Glomerular endothelial cell (primary cell): ENCODE measurements at regions not wholly inside any gene's neighbourhood (a gene's known extent, or its start where the extent isn't known, plus 50 kb on each side); places are given as distances from the start of the nearest gene placed in this dataset.

Source experiments
- DNase-seq: peaks from one replicate; pipeline ENCODE4 v3.0.0-alpha.2; 2011; ENCODE audit warnings: low read depth, low spot score; ENCODE audit errors: extremely low read depth

- DNase-seq = no peak
Observed at GRCh38 chr5:34525761-34526160, 130.4 kb upstream of the RAI14 start.

GRCh38 chr5:34526682-34527305, 129.3 kb upstream of the RAI14 start:
- no peak for DNase-seq

GRCh38 chr5:34529581-34530331, 126.4 kb upstream of the RAI14 start:
- no peak for DNase-seq

GRCh38 chr5:34530637-34531036, 125.5 kb upstream of the RAI14 start:
- no peak for DNase-seq

- DNase-seq = no peak
Observed at GRCh38 chr5:34531751-34532360, 124.3 kb upstream of the RAI14 start.

- DNase-seq = no peak
Observed at GRCh38 chr5:34533582-34534522, 122.3 kb upstream of the RAI14 start.

GRCh38 chr5:34534523-34535103, 121.5 kb upstream of the RAI14 start:
- no peak for DNase-seq

- DNase-seq = no peak
Observed at GRCh38 chr5:34535433-34535832, 120.7 kb upstream of the RAI14 start.

- DNase-seq = no peak
Observed at GRCh38 chr5:34535944-34536623, 120.0 kb upstream of the RAI14 start.

- no peak for DNase-seq
Observed at GRCh38 chr5:34536699-34537098, 119.4 kb upstream of the RAI14 start.

- no peak for DNase-seq
Observed at GRCh38 chr5:34538026-34538672, 118.0 kb upstream of the RAI14 start.

- no peak for DNase-seq
Observed at GRCh38 chr5:34539183-34539582, 116.9 kb upstream of the RAI14 start.

- DNase-seq = no peak
Observed at GRCh38 chr5:34541067-34541466, 115.1 kb upstream of the RAI14 start.

- no peak for DNase-seq
Observed at GRCh38 chr5:34542818-34543217, 113.3 kb upstream of the RAI14 start.

- DNase-seq = no peak
Observed at GRCh38 chr5:34543687-34544086, 112.4 kb upstream of the RAI14 start.

GRCh38 chr5:34544403-34544802, 111.7 kb upstream of the RAI14 start:
- no peak for DNase-seq

- no peak for DNase-seq
Observed at GRCh38 chr5:34545164-34545563, 111.0 kb upstream of the RAI14 start.

GRCh38 chr5:34545626-34546025, 110.5 kb upstream of the RAI14 start:
- DNase-seq = no peak

- no peak for DNase-seq
Observed at GRCh38 chr5:34547300-34548085, 108.6 kb upstream of the RAI14 start.
